HG03432 (cell line): ENCODE measurements at regions not wholly inside any gene's neighbourhood (a gene's known extent, or its start where the extent isn't known, plus 50 kb on each side); places are given as distances from the start of the nearest gene placed in this dataset.
A peak's percentile ranks its signal among the peaks of the same experiment; 100 is the strongest.
"Not testable (repeated sequence)": the region's sequence is repeated elsewhere in the genome, so short reads cannot be mapped to it uniquely, and the experiment has no call there.

ENCODE experiments used
- ATAC-seq: cut with Tn5 transposase; IDR thresholded peaks from one replicate; pipeline ENCODE4 v1.9.1; 2021; ENCODE audit warnings: mild to moderate bottlenecking, moderate library complexity; ENCODE audit not compliant: unreplicated experiment

DNA sequence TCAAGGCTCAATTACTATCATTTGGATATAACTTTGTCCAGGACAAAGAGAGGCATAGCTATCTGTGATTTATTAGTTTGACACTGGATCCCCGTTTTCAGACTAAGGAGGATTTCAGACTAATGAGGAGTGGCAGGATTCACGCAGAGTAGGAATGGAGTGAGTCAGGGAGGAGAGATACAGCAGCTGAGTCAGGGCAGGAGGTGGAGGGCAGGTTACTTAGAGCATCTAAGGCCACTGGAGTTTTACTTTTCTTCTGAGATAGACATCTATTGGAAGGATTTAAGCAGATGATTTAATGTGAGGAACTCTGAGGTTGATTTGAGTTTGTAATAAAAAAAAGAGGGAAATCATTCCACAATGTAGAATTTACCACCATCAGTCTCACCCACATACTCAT is 110.6 kb downstream of the RPIA start:
- not testable (repeated sequence) for ATAC-seq

DNA sequence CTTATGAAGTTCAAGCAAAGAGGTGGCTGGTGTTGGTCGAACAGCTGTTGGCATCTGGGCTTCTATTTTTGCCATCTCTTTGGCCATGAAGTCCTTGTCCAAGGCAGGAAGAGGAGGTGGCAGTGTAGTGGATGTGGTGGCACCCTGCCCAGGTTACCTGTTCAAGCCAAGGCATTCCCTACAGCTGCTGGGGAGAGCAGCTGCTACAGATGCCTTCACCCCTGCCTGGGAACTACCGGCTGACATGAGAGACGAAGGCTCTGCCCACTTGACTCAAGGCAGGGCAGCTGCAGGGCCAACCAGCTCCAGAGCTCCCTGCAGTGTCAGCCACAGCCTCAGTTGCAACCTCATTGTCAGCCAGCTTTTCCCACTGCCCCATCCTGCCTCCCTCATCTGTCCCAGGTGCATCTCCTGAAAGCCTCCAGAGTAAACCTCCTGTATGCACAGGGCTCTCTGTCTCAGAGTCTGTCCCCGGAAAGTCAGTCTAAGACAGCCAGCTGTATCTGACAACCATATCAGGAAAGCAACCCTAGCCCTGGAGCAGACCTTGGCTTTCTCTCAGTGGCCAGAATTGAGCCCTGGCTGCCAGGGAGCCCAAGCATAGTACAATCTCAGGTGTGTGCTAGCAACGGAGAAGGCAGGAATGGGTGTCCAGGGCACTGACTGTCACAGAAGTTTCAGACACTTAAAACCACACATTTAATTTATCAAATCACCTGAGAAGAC is 115.9 kb downstream of the RPIA start:
- no peak for ATAC-seq

DNA sequence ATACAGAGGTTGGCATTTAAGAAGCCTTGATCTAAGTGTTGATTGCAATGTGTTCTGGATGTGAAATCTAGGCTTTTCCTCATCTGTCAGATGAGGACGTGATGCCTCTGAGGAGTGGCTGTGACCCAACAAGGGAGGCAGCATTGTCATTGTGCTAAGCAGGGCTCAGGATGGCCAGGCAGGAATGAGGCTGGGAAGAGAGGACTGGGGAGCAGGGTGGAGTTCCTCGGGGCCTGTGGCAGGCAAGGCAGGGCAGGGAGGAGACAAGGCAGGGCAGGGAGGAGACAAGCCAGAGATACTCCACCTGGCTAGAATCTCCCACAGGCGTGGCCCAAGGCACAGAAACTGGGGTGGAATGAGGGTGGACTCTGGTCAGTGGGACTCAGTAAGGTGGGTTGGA is 116.6 kb downstream of the RPIA start:
- ATAC-seq: no peak

DNA sequence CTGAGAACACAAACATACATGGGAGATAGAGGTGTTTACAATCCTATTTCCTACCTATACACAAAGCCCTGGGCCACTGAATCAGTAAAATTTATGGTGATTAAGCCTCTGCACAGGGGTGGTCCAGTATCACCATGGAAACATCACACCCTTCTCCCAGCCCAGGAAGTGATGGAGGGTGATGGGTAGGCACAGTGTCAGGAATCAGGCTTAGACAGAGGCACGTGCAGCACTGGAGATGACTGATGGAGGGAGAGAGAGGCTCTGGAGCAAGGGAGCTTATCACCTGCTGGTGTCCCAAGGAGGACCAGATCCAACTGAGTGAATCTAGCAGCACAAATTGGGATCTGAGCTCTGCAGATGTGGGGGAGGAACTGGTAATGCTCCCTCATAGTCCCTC is 117.2 kb downstream of the RPIA start:
- ATAC-seq: no peak

DNA sequence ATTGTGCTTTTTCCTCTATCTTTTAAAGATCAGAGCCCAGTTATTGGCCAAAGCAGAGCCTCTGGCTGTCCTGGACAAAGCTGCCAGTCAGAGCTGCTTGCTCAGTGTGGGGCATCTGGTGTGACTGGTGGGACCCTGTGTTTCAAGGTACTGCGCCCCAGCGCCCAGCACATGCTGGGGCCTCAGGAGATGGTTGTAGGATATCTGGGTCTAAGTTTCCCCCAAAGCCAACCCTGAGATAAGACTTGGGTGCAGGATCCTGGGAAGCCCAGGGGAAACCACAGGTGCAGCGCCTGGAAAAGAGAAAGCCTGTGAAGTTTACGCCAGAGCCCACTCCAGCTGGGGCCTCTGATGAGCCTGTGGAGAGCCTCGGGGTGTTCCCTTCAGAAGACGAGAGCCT is 117.7 kb downstream of the RPIA start:
- ATAC-seq: no peak

DNA sequence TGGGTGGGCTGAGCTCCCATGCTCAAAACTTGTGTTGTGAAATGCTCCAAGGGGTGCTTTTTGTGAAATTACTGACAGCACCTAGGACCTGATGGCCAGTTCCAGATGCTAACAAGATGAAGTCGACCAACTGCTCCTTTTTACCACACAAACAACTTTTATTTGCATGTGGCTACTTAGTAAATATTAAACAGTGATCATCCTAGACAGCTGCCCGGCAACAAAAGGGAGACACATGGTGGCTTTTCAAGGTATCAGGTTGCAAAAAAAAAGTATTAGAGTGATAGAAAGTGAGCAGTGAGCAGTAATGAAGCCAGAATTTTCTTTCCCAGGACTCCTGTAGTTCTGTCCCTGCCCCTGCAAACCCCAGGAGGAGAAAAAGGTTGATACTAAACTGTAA is 118.5 kb downstream of the RPIA start:
- ATAC-seq: no peak

DNA sequence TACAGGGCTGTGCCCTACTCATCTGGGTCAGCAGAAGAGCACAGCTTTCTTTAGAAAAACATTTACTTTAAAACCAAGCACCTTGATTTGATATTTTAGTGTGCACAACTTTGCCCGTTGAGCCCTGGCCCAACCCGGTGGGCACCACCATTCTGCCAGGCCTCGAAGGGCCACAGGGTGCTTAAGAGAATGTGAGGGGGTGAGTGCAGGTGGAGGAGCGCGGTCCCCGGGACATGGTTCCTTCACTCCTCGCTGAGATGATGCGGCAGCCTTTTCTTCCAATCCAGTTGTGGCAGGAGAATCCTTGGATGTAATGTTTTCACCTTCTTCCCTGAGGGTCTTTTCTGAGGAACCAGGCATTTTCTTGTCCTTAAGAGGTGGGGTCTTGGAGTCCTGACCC is 119.0 kb downstream of the RPIA start:
- ATAC-seq: no peak

DNA sequence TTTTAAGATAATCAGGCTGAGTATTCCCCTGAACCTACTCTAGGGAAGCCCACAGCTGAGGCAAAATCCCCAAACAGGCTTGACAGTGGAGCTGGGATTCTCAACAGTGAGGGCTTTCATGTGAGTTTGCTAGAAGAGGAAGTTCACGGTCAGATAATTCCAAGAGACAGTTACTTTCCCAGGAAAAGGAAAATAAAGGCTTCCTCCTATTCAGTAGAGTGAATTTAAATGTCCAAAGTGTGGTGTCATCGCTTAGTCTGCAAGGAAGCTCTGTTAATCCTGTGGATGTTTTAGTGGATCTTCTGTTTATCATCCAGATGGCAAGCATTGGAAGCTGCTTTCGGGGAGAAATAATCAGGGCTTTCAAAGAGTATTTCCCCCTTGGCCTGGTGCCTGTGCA is 119.8 kb downstream of the RPIA start:
- ATAC-seq: no peak

DNA sequence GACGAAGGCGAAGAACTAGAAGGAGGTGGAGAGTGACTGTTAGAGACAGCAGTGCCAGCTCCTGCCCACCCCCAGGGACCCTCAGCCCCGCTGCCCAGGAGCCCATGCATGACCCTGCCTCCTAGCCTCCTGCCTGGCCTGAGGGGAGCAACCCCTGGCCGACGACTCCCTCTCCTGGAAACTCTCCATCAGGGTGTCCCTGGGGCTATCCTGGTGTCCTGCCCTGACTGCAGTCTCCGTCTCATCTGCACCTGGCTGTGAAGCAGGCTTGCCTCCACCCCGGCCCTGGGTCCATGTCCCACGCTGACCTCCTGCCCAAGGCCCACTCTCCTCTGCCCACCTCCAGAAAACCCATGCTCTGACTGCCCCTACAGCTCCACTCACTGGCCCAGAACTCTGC is 120.2 kb downstream of the RPIA start:
- ATAC-seq: no peak

DNA sequence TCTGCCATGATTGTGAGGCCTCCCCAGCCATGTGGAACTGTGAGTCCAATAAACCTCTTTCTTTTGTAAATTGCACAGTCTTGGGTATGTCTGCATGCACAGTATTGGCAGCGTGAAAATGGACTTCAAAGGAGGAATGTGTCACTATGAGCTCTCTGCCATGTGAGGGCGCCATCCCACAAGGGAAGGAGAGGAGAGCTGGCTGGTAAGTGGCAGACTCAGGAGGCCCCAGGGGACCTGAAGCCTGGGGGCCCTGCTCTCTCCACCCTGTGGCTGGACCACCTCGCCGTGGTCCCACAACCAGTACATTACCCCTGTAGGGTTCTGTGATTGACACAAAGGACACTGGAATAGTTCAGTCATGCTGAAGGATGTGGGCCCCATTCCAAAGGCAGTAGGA is 122.1 kb downstream of the RPIA start:
- no peak for ATAC-seq

DNA sequence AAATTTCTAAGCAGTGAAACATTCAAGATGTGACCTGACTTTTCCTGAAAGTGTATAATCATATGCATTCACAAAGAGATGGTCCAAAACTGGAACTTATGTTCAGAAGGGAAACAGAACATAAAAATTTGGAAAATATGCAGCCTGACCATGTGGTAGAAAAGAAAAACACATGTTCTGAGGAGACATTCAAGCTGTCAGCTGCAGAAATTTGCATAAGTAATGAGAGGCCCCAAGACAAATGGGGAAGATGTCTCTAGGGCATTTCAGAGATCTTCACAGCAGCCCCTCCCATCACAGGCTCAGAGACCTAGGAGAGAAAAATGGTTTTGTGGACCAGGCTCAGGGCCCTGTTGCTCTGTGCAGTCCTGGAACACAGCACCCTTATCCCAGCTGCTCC is 123.8 kb downstream of the RPIA start:
- ATAC-seq: no peak

DNA sequence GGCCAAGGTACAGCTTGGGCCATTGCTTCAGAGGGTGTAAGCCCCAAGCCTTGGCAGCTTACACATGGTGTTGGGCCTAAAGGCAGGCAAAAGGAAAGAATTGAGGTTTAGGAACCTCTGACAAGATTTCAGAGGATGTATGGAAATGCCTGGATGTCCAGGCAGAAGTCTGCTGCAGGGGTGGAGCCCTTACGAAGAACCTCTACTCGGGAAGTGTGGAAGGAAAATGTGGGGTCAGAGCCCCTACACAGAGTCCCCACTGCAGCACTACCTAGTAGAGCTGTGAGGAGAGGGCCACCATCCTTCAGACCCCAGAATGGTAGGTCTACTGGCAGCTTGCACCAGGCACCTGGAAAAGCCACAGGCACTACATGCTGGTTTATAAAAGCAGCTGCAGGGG is 124.2 kb downstream of the RPIA start:
- no peak for ATAC-seq

DNA sequence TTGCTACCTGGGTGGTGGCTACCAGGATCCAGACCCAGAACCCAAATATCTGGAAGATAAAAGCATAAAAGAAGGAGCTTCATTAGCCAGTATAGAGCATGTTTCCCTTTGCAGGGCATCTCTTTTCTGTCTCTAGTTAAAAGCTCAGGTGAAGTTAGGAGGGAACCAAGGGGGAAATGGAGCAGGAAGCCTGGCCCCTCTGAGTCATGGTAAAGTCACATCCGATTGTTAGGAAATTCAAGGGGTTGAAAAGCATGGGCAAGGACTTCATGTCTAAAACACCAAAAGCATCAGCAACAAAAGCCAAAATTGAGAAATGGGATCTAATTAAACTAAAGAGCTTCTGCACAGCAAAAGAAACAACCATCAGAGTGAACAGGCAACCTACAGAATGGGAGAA is 126.9 kb downstream of the RPIA start:
- ATAC-seq: no peak

DNA sequence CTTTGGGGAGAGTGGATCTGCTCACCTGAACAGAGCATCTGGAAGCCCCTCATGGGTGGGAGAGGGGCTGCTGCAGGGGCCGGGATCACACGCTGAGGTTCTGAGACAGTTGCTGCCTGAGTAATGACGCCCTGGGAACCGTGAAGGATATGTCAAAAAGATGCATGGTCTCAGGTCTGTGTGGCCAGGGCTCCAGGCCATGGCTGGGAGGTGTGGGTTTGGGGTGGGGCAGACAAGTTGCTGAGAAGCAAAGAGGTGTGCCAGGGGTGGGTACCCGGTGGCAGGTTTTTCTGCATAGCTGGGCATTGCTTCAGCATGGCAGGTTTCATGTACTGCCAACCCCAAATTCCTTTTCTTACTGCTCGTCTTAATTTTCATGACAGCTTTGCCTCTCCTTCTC is 133.5 kb downstream of the RPIA start:
- no peak for ATAC-seq

DNA sequence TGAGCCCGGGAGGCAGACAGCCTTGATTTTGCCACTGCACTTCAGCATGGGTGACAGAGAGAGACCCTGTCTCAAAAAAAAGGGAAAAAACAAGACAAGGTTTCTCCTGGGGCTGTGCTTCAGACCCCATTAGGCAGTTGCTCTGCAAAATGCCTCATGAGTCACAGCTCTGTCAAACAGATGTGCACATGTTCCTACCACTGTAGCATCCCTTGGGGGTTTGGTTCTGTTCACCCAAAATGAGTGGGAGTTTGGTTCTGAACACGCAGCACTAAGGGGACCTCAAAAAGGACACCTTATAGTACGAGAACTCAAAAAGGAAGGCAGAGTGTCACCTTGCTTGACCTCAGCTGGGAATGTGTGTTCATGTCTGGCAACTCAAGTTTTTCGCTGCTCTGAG is 134.9 kb downstream of the RPIA start:
- ATAC-seq: no peak

DNA sequence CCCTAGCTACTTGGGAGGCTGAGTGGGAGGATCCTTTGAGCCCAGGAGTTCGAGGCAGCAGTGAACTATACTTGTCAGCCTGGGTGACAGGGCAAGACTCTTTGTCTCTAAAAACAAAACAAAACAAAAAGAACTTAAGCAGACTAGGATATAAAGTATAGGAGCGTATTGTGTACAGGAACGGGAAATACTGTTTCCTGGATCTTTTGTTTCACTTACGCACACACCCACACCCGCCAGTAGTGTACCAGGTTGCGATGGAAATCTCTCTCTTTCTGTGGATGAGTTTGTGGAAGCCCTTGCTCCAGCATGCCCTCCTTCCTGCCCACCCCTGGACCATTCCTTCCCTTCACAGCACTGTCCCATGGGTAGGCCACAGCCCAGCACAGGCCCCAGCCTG is 136.3 kb downstream of the RPIA start:
- ATAC-seq: no peak

DNA sequence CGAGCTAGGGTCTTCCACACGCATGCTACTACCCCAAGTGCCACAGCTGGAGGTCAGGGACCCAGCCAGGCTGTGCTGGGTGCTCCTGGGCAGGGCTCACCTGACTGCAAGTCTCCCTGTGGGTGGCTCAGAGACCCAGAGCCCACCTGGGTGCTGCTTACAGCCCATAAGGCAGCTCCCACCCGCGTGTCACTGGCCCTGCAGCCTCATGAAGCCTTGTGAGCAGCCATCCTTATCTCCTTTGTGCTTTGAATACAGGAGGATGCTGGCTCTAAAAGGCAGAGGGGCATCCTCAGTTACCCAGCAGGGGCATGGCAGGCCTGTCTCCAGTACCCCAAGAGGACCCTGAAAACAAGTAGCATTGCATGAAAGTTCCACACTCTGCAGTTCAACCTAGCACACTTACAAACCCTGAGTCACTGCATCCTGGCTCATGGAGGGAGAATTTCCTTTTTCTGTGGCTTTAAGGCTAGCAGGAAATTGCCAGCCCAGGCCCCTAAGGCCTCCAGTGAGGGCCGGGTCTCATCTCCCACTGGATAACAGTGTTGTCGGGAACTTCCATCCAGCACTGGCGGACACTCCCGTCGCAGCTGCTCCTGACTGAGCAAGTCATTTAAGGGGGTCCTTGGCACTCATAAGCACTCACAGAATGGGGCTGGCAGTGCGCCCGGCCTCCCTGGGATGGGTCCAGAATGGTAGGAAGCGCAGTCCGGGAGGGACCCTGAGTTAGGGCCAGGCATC is 137.1 kb downstream of the RPIA start:
- no peak for ATAC-seq

DNA sequence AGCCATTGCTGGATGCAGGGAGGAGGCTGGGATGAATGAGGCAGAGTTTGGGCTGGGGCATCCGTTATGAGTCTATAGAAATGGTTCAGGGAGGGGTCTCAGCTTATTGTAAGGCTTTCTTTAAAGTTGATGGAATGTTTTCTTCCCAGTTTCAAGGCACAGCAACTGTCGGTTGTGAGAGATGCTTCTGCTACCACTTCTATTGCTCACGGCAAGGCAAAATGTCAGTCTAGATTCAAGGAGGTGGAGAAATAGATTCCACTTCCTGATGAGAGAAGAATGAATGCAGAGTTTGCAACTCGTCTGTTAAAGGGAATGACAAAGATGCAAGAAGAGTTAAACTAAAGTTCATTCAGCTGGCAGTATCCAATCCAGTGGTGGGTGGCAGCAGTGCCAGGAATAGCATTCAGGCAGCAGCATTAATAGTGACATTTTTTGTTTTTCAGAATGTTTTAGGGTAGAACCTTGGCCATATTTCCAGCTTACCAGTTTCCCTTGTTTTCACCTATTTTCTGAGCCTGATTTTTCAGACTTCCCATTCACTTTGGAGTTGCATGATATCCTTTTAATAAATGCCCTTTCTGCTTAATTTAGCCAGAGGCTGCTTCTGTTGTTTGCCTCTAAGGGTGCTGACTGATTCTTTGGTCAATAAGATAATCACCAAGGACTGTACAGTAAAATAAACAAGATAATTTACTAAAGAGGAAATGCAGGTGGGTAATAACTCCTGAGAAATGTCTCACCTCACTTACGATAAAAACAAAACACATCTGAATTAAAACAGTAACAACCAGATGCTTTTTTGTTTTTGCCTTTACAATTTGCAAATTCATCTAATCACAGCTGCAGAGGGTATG is 138.4 kb downstream of the RPIA start:
- no peak for ATAC-seq

DNA sequence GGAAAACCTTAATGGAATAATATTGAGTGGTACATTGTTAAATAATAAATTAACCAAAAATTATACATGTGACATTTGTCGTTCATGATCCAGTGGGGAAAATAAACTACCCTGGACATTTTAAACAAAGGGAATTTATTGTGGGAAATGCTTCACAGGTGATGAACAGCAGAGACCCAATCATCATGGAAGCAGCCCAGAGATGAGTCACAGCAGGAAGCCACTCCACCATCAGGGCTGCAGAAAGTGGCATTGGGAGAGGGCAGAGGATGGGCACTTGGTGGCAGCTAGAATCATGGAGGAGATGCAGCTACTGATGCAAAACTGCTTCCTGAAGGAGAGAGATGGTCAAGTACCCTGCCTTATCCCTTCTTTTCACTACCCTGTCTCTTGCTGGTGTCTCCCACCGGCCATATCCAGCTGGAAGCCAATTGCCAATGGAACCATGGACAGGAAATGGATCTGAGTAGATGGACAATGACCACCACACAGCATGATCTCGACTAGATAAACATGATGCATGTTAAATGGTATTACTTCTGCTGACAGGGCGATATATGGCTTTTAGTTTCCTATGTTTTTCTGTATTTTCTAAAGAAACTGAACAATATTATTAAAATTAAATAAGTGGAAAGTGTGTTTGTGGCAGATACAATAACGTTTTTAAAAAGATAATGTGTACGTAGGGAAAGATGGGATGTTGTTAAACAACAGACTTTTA is 139.8 kb downstream of the RPIA start:
- ATAC-seq: no peak

DNA sequence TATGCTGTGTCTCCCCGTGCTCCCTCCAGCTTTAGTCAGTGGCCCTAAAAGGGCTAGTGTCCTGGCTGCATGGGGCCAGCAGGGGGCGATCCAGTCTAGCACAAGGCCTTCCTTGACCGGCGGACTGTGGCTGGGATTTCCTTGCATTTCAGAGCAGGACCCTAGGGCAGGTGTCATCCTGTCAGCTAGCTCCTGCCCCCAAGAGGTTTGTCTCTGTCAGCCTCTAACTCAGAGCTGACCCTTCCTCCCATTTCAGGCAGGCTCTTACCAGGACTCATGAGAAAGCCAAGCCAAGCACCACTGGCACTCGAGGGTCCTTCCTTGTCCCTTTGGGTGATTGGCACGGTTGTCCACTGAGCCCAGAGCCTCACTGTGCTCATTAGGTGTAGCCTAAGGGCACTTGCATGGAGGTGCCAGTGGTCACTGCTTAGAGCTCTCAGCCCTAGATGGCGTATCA is 140.3 kb downstream of the RPIA start:
- peak; percentile 81 for ATAC-seq
